HEK293 (cell line): ENCODE measurements at regions not wholly inside any gene's neighbourhood (a gene's known extent, or its start where the extent isn't known, plus 50 kb on each side); places are given as distances from the start of the nearest gene placed in this dataset.

ENCODE experiments used
- CTCF ChIA-PET: fragments of 350-600 bp; formaldehyde crosslinking; extraction: SDS; loops from one replicate; lab custom pipeline; 2021; ENCODE audit warnings: antibody characterized with exemption; lab: Yijun Ruan, JAX
- POLR2A ChIA-PET: fragments of 300-600 bp; formaldehyde crosslinking; extraction: SDS; loops from one replicate; lab custom pipeline; 2020; ENCODE audit warnings: antibody characterized with exemption, inconsistent platforms; lab: Yijun Ruan, JAX
- H3K27ac ChIP-seq: fragments of 200-500 bp; sonication (Bioruptor generic); 2 replicates; pipeline ENCODE4 v1.5.1; 2014; ENCODE audit warnings: low read depth, low read length, control low read depth, inconsistent platforms; ENCODE audit errors: extremely low read depth
- H3K36me3 ChIP-seq, 2 experiments: fragments of 200-500 bp in 1 of 2; sonication (Bioruptor generic) in 1 of 2; 1 replicate in 1 of 2; 2 replicates in 1 of 2; pipeline ENCODE4 v1.5.1; 2014 to 2017; ENCODE audit warnings: inconsistent platforms in 2 of 2, low read length in 2 of 2; ENCODE audit not compliant: control insufficient read depth in 2 of 2, insufficient read depth in 1 of 2
- H3K4me1 ChIP-seq: fragments of 200-500 bp; sonication (Bioruptor generic); 2 replicates; pipeline ENCODE4 v1.5.1; 2014; ENCODE audit warnings: mild to moderate bottlenecking, low read length, inconsistent platforms; ENCODE audit not compliant: control insufficient read depth, insufficient read depth
- H3K4me3 ChIP-seq: 2 replicates; pipeline ENCODE4 v1.5.1; 2011; ENCODE audit warnings: low read depth, mild to moderate bottlenecking, control low read depth, low read length, moderate library complexity
- H3K9me3 ChIP-seq: fragments of 200-500 bp; sonication (Bioruptor generic); 2 replicates; pipeline ENCODE4 v1.5.1; 2014; ENCODE audit warnings: low read depth, low read length, inconsistent platforms; ENCODE audit not compliant: control insufficient read depth, insufficient read depth
- SP2 ChIP-seq: fragments of 450-650 bp; formaldehyde crosslinking; IDR thresholded peaks from 2 replicates; pipeline ENCODE4 v1.5.1; 2016; ENCODE audit warnings: missing biosample characterization, missing genetic modification characterization
- SP3 ChIP-seq: fragments of 450-650 bp; formaldehyde crosslinking; IDR thresholded peaks from 2 replicates; pipeline ENCODE4 v1.5.1; 2016; ENCODE audit warnings: missing biosample characterization, missing genetic modification characterization
- ZNF169 ChIP-seq: fragments of 450-650 bp; formaldehyde crosslinking; IDR thresholded peaks from 2 replicates; pipeline ENCODE4 v1.5.1; 2016; ENCODE audit warnings: missing biosample characterization, missing genetic modification characterization
- ZNF214 ChIP-seq: fragments of 450-650 bp; formaldehyde crosslinking; IDR thresholded peaks from 2 replicates; pipeline ENCODE4 v1.5.1; 2017; ENCODE audit warnings: missing biosample characterization, mild to moderate bottlenecking, missing genetic modification characterization, borderline replicate concordance
- ZNF274 ChIP-seq, 2 experiments: fragments of 200-500 bp in 1 of 2; fragments of 450-650 bp in 1 of 2; sonication (Bioruptor generic) in 1 of 2; formaldehyde crosslinking in 1 of 2; IDR thresholded peaks; 2 replicates each; pipeline versions ENCODE4 v1.5.1 to v1.6.1; 2014 to 2016; ENCODE audit warnings: borderline replicate concordance in 1 of 2, inconsistent platforms in 1 of 2, low read length in 1 of 2, missing biosample characterization in 1 of 2, missing genetic modification characterization in 1 of 2
- ZNF404 ChIP-seq: fragments of 450-650 bp; formaldehyde crosslinking; IDR thresholded peaks from 2 replicates; pipeline ENCODE4 v1.5.1; 2017; ENCODE audit warnings: missing biosample characterization, missing genetic modification characterization
- ZNF513 ChIP-seq: fragments of 450-650 bp; IDR thresholded peaks from 2 replicates; pipeline ENCODE4 v1.5.1; 2018; ENCODE audit warnings: missing biosample characterization, missing genetic modification characterization
- ZNF621 ChIP-seq: fragments of 450-650 bp; formaldehyde crosslinking; IDR thresholded peaks from 2 replicates; pipeline ENCODE4 v1.5.1; 2017; ENCODE audit warnings: missing biosample characterization, missing genetic modification characterization
- ZNF664 ChIP-seq: fragments of 450-650 bp; formaldehyde crosslinking; IDR thresholded peaks from 2 replicates; pipeline ENCODE4 v1.5.1; 2016; ENCODE audit warnings: missing biosample characterization, missing genetic modification characterization
- ZNF670 ChIP-seq: fragments of 450-650 bp; formaldehyde crosslinking; IDR thresholded peaks from 2 replicates; pipeline ENCODE4 v1.5.1; 2016; ENCODE audit warnings: missing biosample characterization, missing genetic modification characterization, low read depth
- ZNF76 ChIP-seq: fragments of 450-650 bp; formaldehyde crosslinking; IDR thresholded peaks from 2 replicates; pipeline ENCODE4; 2016; ENCODE audit warnings: low read depth, missing biosample characterization, missing genetic modification characterization, borderline replicate concordance
- ZNF837 ChIP-seq: fragments of 450-650 bp; formaldehyde crosslinking; IDR thresholded peaks from 2 replicates; pipeline ENCODE4 v1.5.1; 2016; ENCODE audit warnings: missing biosample characterization, missing genetic modification characterization
- ZXDB ChIP-seq: fragments of 450-650 bp; formaldehyde crosslinking; IDR thresholded peaks from 2 replicates; pipeline ENCODE4 v1.5.1; 2016; ENCODE audit warnings: missing biosample characterization, missing genetic modification characterization
- TF ChIP-seq, protein P1 (sequence below): fragments of 450-650 bp; formaldehyde crosslinking; conservative IDR thresholded peaks from 2 replicates; pipeline ENCODE4 v1.5.1; 2016; ENCODE audit warnings: low read depth, missing biosample characterization, missing genetic modification characterization
- TF ChIP-seq, protein P2 (sequence below): fragments of 450-650 bp; formaldehyde crosslinking; IDR thresholded peaks from 2 replicates; pipeline ENCODE4 v1.5.0; 2017; ENCODE audit warnings: missing biosample characterization, missing genetic modification characterization, borderline replicate concordance
- TF ChIP-seq, protein P3 (sequence below): fragments of 450-650 bp; formaldehyde crosslinking; IDR thresholded peaks from 2 replicates; pipeline ENCODE4 v1.5.1; 2016; ENCODE audit warnings: missing biosample characterization, missing genetic modification characterization

GRCh38 chr13:110817143-110817542 is 97.7 kb downstream of the ANKRD10 start:
- TF ChIP-seq SP3 (tag by site-specific recombination) (no peak), ZNF214 (tag by site-specific recombination) (no peak), ZXDB (tag by site-specific recombination) (no peak), ZNF837 (tag by site-specific recombination) (no peak), ZNF621 (tag by site-specific recombination) (no peak), ZNF274 (IDR thresholded peaks at IDR 0.05; ENCODE audit: low read length) (no peak), ZNF274 (tag by site-specific recombination; IDR thresholded peaks at IDR 0.05; ENCODE audit: borderline replicate concordance) (no peak), SP2 (tag by site-specific recombination) (no peak), ZNF664 (no peak), ZNF76 (no peak), ZNF513 (tag by site-specific recombination) (no peak), ZNF670 (tag by site-specific recombination) (no peak), ZNF169 (tag by site-specific recombination) (no peak)
- TF ChIP-seq, protein P1, sequence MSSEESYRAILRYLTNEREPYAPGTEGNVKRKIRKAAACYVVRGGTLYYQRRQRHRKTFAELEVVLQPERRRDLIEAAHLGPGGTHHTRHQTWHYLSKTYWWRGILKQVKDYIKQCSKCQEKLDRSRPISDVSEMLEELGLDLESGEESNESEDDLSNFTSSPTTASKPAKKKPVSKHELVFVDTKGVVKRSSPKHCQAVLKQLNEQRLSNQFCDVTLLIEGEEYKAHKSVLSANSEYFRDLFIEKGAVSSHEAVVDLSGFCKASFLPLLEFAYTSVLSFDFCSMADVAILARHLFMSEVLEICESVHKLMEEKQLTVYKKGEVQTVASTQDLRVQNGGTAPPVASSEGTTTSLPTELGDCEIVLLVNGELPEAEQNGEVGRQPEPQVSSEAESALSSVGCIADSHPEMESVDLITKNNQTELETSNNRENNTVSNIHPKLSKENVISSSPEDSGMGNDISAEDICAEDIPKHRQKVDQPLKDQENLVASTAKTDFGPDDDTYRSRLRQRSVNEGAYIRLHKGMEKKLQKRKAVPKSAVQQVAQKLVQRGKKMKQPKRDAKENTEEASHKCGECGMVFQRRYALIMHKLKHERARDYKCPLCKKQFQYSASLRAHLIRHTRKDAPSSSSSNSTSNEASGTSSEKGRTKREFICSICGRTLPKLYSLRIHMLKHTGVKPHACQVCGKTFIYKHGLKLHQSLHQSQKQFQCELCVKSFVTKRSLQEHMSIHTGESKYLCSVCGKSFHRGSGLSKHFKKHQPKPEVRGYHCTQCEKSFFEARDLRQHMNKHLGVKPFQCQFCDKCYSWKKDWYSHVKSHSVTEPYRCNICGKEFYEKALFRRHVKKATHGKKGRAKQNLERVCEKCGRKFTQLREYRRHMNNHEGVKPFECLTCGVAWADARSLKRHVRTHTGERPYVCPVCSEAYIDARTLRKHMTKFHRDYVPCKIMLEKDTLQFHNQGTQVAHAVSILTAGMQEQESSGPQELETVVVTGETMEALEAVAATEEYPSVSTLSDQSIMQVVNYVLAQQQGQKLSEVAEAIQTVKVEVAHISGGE (tag by site-specific recombination), result no peak
- TF ChIP-seq, protein P2, sequence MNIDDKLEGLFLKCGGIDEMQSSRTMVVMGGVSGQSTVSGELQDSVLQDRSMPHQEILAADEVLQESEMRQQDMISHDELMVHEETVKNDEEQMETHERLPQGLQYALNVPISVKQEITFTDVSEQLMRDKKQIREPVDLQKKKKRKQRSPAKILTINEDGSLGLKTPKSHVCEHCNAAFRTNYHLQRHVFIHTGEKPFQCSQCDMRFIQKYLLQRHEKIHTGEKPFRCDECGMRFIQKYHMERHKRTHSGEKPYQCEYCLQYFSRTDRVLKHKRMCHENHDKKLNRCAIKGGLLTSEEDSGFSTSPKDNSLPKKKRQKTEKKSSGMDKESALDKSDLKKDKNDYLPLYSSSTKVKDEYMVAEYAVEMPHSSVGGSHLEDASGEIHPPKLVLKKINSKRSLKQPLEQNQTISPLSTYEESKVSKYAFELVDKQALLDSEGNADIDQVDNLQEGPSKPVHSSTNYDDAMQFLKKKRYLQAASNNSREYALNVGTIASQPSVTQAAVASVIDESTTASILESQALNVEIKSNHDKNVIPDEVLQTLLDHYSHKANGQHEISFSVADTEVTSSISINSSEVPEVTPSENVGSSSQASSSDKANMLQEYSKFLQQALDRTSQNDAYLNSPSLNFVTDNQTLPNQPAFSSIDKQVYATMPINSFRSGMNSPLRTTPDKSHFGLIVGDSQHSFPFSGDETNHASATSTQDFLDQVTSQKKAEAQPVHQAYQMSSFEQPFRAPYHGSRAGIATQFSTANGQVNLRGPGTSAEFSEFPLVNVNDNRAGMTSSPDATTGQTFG (tag by site-specific recombination), result no peak
- no peaks in the 10 kb centered on the region for H3K9me3 ChIP-seq
- H3K4me1 ChIP-seq, result no peaks in the 10 kb centered on the region
- ChIA-PET POLR2A (interaction anchor here (3.5 kb wide), 1 partner anchor 102 kb away, joined by 13 read pairs; no protein-coding TSS in a partner anchor), CTCF (interaction anchor here (1.3 kb wide), 1 partner anchor 197 kb away, joined by 3 read pairs; no protein-coding TSS in a partner anchor)
- H3K4me3 ChIP-seq, result no peak overlapping the region
- no peak overlapping the region for H3K27ac ChIP-seq
- H3K36me3 ChIP-seq, result no peaks in the 10 kb centered on the region

- H3K27ac ChIP-seq, result no peak overlapping the region
- TF ChIP-seq ZNF404 (tag by site-specific recombination), result no peak
- TF ChIP-seq, protein P3, sequence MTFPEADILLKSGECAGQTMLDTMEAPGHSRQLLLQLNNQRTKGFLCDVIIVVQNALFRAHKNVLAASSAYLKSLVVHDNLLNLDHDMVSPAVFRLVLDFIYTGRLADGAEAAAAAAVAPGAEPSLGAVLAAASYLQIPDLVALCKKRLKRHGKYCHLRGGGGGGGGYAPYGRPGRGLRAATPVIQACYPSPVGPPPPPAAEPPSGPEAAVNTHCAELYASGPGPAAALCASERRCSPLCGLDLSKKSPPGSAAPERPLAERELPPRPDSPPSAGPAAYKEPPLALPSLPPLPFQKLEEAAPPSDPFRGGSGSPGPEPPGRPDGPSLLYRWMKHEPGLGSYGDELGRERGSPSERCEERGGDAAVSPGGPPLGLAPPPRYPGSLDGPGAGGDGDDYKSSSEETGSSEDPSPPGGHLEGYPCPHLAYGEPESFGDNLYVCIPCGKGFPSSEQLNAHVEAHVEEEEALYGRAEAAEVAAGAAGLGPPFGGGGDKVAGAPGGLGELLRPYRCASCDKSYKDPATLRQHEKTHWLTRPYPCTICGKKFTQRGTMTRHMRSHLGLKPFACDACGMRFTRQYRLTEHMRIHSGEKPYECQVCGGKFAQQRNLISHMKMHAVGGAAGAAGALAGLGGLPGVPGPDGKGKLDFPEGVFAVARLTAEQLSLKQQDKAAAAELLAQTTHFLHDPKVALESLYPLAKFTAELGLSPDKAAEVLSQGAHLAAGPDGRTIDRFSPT (tag by site-specific recombination), result no peak
- no peaks in the 10 kb centered on the region for H3K4me1 ChIP-seq
- no peak overlapping the region for H3K4me3 ChIP-seq
- POLR2A ChIA-PET, result interaction anchor here (3.5 kb wide), 1 partner anchor 104 kb away, joined by 13 read pairs; no protein-coding TSS in a partner anchor
- CTCF ChIA-PET, result interaction anchor here (0.7 to 1.5 kb wide), 9 partner anchors 10 to 225 kb away, joined by 3 to 6 read pairs (median 4); no protein-coding TSS in a partner anchor
- H3K9me3 ChIP-seq, result no peaks in the 10 kb centered on the region
- H3K36me3 ChIP-seq, result no peaks in the 10 kb centered on the region
Measured at GRCh38 chr13:110818747-110819146, 96.1 kb downstream of the ANKRD10 start.
